ENCODE measurements at regions not wholly inside any gene's neighbourhood (a gene's known extent, or its start where the extent isn't known, plus 50 kb on each side); places are given as distances from the start of the nearest gene placed in this dataset.

GRCh38 chr1:37294096-37294495 is 180.3 kb upstream of the ZC3H12A start:
- no peaks in the 10 kb centered on the region for H3K9me3 ChIP-seq
- TF ChIP-seq POLR2AphosphoS5 (IDR thresholded peaks at IDR 0.05) (no peak), CTCF (IDR thresholded peaks at IDR 0.05) (no peak), POLR2A (IDR thresholded peaks at IDR 0.05) (no peak), EP300 (IDR thresholded peaks at IDR 0.05) (no peak)
- no peak for DNase-seq (ENCODE audit: low spot score in 2 of 2)
- H3K4me3 ChIP-seq, result no peak overlapping the region
- 76% methylated on average over 4 of the region's 4 CpGs for WGBS
- H3K36me3 ChIP-seq, result no peaks in the 10 kb centered on the region
- H3K4me1 ChIP-seq, result no peaks in the 10 kb centered on the region
- H3K27me3 ChIP-seq, result peaks cover 70% of the 10 kb centered on the region
- H3K27ac ChIP-seq, result no peak overlapping the region

- WGBS, result 65% methylated on average over 6 of the region's 6 CpGs
- peaks cover 74% of the 10 kb centered on the region for H3K27me3 ChIP-seq
- H3K4me3 ChIP-seq, result no peak overlapping the region
- TF ChIP-seq POLR2AphosphoS5 (IDR thresholded peaks at IDR 0.05) (no peak), POLR2A (IDR thresholded peaks at IDR 0.05) (no peak), CTCF (IDR thresholded peaks at IDR 0.05) (no peak), EP300 (IDR thresholded peaks at IDR 0.05) (no peak)
- H3K27ac ChIP-seq, result no peak overlapping the region
- no peak for DNase-seq (ENCODE audit: low spot score in 2 of 2)
- H3K36me3 ChIP-seq, result no peaks in the 10 kb centered on the region
- no peaks in the 10 kb centered on the region for H3K4me1 ChIP-seq
- H3K9me3 ChIP-seq, result no peaks in the 10 kb centered on the region
These were observed 179.9 kb upstream of the ZC3H12A start for GRCh38 chr1:37294529-37294928.

GRCh38 chr1:37298769-37299168 is 175.6 kb upstream of the ZC3H12A start:
- H3K27me3 ChIP-seq, result peaks cover 69% of the 10 kb centered on the region
- H3K36me3 ChIP-seq, result no peaks in the 10 kb centered on the region
- TF ChIP-seq POLR2AphosphoS5 (IDR thresholded peaks at IDR 0.05) (no peak), POLR2A (IDR thresholded peaks at IDR 0.05) (no peak), EP300 (IDR thresholded peaks at IDR 0.05) (no peak), CTCF (IDR thresholded peaks at IDR 0.05) (no peak)
- no peak overlapping the region for H3K4me3 ChIP-seq
- H3K27ac ChIP-seq, result no peak overlapping the region
- H3K9me3 ChIP-seq, result no peaks in the 10 kb centered on the region
- no peaks in the 10 kb centered on the region for H3K4me1 ChIP-seq
- WGBS, result 60% methylated on average over 6 of the region's 6 CpGs
- DNase-seq (ENCODE audit: low spot score in 2 of 2), result no peak

- no peak for TF ChIP-seq POLR2AphosphoS5 (IDR thresholded peaks at IDR 0.05)
- no peak for TF ChIP-seq CTCF (IDR thresholded peaks at IDR 0.05)
- no peak for TF ChIP-seq POLR2A (IDR thresholded peaks at IDR 0.05)
- TF ChIP-seq EP300 (IDR thresholded peaks at IDR 0.05), result no peak
- 62% methylated on average over 5 of the region's 5 CpGs for WGBS
- Histone ChIP-seq H3K9me3 (no peaks in the 10 kb centered on the region), H3K27me3 (peaks cover 64% of the 10 kb centered on the region), H3K36me3 (no peaks in the 10 kb centered on the region), H3K27ac (no peak overlapping the region), H3K4me1 (no peaks in the 10 kb centered on the region), H3K4me3 (no peak overlapping the region)
- no peak for DNase-seq (ENCODE audit: low spot score in 2 of 2)
These were observed 175.2 kb upstream of the ZC3H12A start for GRCh38 chr1:37299216-37299615.

- WGBS, result 51% methylated on average over 3 of the region's 3 CpGs
- TF ChIP-seq POLR2A (IDR thresholded peaks at IDR 0.05) (no peak), POLR2AphosphoS5 (IDR thresholded peaks at IDR 0.05) (no peak), EP300 (IDR thresholded peaks at IDR 0.05) (no peak), CTCF (IDR thresholded peaks at IDR 0.05) (no peak)
- H3K27me3 ChIP-seq, result peaks cover 30% of the 10 kb centered on the region
- no peaks in the 10 kb centered on the region for H3K9me3 ChIP-seq
- no peaks in the 10 kb centered on the region for H3K4me1 ChIP-seq
- no peak overlapping the region for H3K27ac ChIP-seq
- no peak overlapping the region for H3K4me3 ChIP-seq
- no peaks in the 10 kb centered on the region for H3K36me3 ChIP-seq
- no peak for DNase-seq (ENCODE audit: low spot score in 2 of 2)
These were observed 170.4 kb upstream of the ZC3H12A start for GRCh38 chr1:37303884-37304574.
